GM19025 (cell line): ENCODE measurements at regions not wholly inside any gene's neighbourhood (a gene's known extent, or its start where the extent isn't known, plus 50 kb on each side); places are given as distances from the start of the nearest gene placed in this dataset.

Experiments
- ATAC-seq: cut with Tn5 transposase; IDR thresholded peaks from one replicate; pipeline ENCODE4 v1.9.1; 2021; ENCODE audit warnings: mild to moderate bottlenecking, low read depth, moderate library complexity; ENCODE audit not compliant: unreplicated experiment

DNA sequence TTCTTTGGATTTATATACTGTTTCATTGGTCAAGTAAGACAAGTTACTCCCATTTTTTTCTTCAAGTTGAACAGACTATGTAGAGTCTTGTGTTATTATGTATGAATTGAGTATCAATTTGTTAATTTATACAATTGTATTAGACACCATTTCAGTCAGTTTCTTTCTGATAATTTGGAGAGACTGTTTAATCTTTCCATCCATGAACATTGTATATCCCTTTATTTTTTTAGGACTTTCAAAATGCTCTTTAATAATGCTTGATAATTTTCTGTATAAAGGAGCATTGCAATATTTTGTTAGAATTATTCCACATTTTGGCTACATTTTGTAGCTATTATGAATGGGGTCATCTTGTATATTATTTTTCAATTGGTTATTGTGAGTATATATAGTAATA is 69.1 kb upstream of the PJA2 start:
- no peak for ATAC-seq

DNA sequence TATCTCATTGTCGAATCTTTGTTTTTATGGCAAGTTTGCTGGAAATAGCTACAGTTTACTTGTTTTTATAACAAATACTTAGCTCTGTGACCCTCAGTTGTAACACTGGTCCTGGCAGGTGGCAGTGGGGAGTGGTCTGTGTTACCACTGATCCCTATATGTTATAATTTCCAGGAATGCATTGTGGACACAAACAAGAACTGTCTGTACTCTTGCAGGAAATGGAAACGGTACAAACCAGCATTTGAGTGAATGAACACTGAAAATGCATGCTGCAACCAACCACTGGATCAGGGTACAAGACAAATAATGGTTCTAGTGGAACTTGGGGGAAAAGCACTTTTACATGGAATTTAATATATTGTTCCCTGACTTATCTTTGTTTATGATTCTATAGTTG is 66.5 kb upstream of the PJA2 start:
- ATAC-seq, result no peak

DNA sequence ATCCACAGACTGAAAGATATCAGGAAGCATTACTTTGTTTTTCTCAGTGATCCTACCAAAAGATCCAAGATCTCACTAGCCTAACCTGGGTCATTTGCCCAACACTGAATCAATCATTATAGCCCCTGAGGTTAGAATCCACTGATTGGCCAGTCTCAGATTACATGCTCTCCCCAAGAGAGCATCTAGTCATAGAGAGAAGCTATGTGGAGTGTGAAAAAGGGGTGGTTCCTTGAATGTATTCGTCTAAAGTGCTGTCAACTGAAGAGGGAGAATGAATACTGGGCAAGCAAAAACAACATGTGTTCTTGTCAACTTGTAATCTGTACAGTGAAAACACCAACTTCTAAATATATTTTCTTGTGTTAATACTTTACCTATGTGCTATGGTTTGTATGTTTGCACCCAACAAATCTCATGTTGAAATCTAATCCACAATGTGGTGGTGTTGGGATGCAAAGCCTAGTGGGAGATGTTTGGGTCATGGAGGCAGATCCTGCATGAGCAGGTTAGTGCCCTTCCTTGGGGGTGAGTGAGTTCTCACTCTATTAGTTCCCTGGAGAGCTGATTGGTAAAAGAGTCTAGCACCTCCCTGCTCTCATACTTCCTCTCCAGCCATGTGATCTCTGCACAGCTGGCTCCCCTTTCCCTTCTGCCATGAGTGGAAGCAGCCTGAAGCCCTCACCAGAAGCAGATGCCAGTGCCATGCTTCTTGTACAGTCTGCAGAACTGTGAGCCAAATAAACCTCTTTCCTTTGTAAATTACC is 60.3 kb upstream of the PJA2 start:
- ATAC-seq, result no peak

GRCh38 chr5:109468737-109469420 is 59.1 kb upstream of the PJA2 start:
- peak; percentile 99 for ATAC-seq

- no peak for ATAC-seq
Observed at GRCh38 chr5:109468288-109468676, 58.5 kb upstream of the PJA2 start.

GRCh38 chr5:109467058-109467457 is 57.3 kb upstream of the PJA2 start:
- ATAC-seq, result no peak
